Spleen (tissue), 7 donors: ENCODE measurements at regions not wholly inside any gene's neighbourhood (a gene's known extent, or its start where the extent isn't known, plus 50 kb on each side); places are given as distances from the start of the nearest gene placed in this dataset.

Experiments used
- POLR2A ChIP-seq, 3 donors: fragments of 450-650 bp; IDR thresholded peaks; one replicate each; pipeline ENCODE4 v1.5.1; 2017; ENCODE audit warnings: antibody characterized with exemption in 3 of 3, mild to moderate bottlenecking in 1 of 3
- POLR2AphosphoS5 ChIP-seq, 3 donors: sonication (generic); formaldehyde crosslinking; IDR thresholded peaks; one replicate each; pipeline ENCODE4 v1.5.1; 2017; ENCODE audit warnings: antibody characterized with exemption in 3 of 3
- TF ChIP-seq, protein P1 (sequence below), 11 experiments: fragments of 200-600 bp in 7 of 11; fragments of 450-650 bp in 4 of 11; sonication (generic) in 4 of 11; IDR thresholded peaks in 8 of 11; conservative IDR thresholded peaks in 3 of 11; 1 replicate in 7 of 11; 2 replicates in 4 of 11; pipeline versions ENCODE4 v1.4.0 to v1.8.0; 2016 to 2021; ENCODE audit warnings: antibody characterized with exemption in 11 of 11, inconsistent platforms in 4 of 11, mild to moderate bottlenecking in 1 of 11
- donor health status: DM: no; HTN: no; CAD: no; lungs with moderate emphysema.
- donor health status: DM: no; HTN: no; CAD: no.
- donor health status: DM: no; HTN: no; CAD: no.

DNA sequence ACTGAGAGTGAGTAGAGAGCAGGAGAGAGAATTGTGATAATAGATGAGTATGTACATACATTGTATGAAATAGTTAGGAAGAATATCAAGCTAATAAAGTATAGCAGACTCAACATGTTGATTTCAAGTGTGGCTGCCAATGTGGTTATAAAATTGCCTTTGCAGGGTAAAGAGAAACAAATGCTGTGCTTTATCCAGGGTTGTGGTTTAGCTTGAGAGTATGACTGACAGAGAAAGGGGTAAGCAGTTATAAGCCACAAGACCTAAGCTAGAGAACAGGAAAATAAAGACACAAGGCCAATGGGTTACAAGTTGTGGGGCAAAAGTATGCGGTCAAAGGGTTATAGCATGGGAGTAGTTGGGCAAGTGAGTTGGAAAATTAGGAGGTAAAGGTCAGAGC lies 1217.5 kb downstream of the DIAPH3 start:
- TF ChIP-seq, protein P1, sequence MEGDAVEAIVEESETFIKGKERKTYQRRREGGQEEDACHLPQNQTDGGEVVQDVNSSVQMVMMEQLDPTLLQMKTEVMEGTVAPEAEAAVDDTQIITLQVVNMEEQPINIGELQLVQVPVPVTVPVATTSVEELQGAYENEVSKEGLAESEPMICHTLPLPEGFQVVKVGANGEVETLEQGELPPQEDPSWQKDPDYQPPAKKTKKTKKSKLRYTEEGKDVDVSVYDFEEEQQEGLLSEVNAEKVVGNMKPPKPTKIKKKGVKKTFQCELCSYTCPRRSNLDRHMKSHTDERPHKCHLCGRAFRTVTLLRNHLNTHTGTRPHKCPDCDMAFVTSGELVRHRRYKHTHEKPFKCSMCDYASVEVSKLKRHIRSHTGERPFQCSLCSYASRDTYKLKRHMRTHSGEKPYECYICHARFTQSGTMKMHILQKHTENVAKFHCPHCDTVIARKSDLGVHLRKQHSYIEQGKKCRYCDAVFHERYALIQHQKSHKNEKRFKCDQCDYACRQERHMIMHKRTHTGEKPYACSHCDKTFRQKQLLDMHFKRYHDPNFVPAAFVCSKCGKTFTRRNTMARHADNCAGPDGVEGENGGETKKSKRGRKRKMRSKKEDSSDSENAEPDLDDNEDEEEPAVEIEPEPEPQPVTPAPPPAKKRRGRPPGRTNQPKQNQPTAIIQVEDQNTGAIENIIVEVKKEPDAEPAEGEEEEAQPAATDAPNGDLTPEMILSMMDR (IDR thresholded peaks at IDR 0.05 in 8 of 11, conservative IDR thresholded peaks at IDR 0.05 in 3 of 11) = no peak
- no peak for TF ChIP-seq POLR2A (IDR thresholded peaks at IDR 0.05)
- TF ChIP-seq POLR2AphosphoS5 (IDR thresholded peaks at IDR 0.05) = no peak
